ENCODE measurements at regions not wholly inside any gene's neighbourhood (a gene's known extent, or its start where the extent isn't known, plus 50 kb on each side); places are given as distances from the start of the nearest gene placed in this dataset.

DNA sequence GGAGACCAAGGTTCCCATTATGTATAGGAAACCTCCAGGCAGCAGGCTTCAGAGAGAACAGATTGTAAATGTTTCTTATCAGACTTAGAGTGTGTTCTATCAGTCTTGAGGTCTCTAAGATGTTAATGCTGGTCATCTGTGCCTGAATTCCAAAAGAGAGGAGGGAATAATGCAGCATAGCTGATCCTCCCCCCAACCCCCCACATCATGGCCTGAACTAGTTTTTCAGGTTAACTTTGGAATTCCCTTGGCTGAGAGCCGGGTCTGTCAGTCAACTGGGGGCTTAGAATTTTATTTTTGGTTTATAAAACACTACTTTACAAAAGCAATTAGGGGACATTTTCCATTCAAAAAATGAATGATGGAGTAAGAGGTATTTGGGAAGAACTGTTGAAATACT is 184.3 kb downstream of the NEBL start:
- DNase-seq: no peak
- Histone ChIP-seq H3K9me3 (no peaks in the 10 kb centered on the region), H3K4me1 (no peaks in the 10 kb centered on the region), H3K27me3 (no peaks in the 10 kb centered on the region), H3K27ac (no peak overlapping the region), H3K4me3 (no peak overlapping the region), H3K36me3 (no peaks in the 10 kb centered on the region)
- 64 to 82% methylated on average over 1 of the region's 1 CpG for WGBS, 2 donors (ENCODE audit: low coverage in 1 of 2)
- TF ChIP-seq POLR2AphosphoS5 (IDR thresholded peaks at IDR 0.05): no peak
- no peak for TF ChIP-seq POLR2A (IDR thresholded peaks at IDR 0.05)
- TF ChIP-seq, protein P1, sequence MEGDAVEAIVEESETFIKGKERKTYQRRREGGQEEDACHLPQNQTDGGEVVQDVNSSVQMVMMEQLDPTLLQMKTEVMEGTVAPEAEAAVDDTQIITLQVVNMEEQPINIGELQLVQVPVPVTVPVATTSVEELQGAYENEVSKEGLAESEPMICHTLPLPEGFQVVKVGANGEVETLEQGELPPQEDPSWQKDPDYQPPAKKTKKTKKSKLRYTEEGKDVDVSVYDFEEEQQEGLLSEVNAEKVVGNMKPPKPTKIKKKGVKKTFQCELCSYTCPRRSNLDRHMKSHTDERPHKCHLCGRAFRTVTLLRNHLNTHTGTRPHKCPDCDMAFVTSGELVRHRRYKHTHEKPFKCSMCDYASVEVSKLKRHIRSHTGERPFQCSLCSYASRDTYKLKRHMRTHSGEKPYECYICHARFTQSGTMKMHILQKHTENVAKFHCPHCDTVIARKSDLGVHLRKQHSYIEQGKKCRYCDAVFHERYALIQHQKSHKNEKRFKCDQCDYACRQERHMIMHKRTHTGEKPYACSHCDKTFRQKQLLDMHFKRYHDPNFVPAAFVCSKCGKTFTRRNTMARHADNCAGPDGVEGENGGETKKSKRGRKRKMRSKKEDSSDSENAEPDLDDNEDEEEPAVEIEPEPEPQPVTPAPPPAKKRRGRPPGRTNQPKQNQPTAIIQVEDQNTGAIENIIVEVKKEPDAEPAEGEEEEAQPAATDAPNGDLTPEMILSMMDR (IDR thresholded peaks at IDR 0.05): no peak
- no peak for TF ChIP-seq EP300 (IDR thresholded peaks at IDR 0.05; ENCODE audit: low read depth)
- in situ Hi-C loops (cut with MboI; ENCODE audit: low pct_ligation_motif_present in 1 of 4, low pct_unique_long_range_greater_than_20kb in 1 of 4, low sequenced_read_pairs in 3 of 4) (no loop called here), intact Hi-C loops (cut with DNase I; ENCODE audit: low total_unique reads) (no loop called here)

DNA sequence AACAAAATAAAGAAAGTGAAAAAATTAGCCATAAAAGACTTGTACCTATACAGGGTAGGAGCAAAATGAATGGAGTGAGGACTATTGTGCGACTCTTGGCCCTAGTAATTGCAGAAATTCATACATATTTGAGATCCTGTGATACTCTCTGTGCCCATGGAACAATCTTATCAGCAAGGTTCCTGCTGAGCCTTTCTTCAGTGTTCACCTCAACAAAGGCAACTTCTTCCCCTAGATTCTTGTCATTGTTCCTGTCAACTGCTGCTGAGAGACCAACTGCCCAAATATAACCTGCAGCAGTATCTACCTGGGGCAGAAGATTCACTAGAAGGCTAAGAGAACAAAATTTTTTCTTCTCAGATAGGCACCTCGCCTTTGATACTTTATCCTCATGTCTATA is 187.4 kb downstream of the NEBL start:
- H3K27me3 ChIP-seq: no peaks in the 10 kb centered on the region
- no peak overlapping the region for H3K27ac ChIP-seq
- no peak for DNase-seq
- in situ Hi-C loops (cut with MboI; ENCODE audit: low pct_ligation_motif_present in 1 of 4, low pct_unique_long_range_greater_than_20kb in 1 of 4, low sequenced_read_pairs in 3 of 4): no loop called here
- no peaks in the 10 kb centered on the region for H3K36me3 ChIP-seq
- TF ChIP-seq, protein P1 (IDR thresholded peaks at IDR 0.05): no peak
- TF ChIP-seq EP300 (IDR thresholded peaks at IDR 0.05; ENCODE audit: low read depth) (no peak), POLR2A (IDR thresholded peaks at IDR 0.05) (no peak), POLR2AphosphoS5 (IDR thresholded peaks at IDR 0.05) (no peak)
- WGBS, 2 donors (ENCODE audit: low coverage in 1 of 2): 78 to 79% methylated on average over 2 of the region's 2 CpGs
- intact Hi-C loops (cut with DNase I; ENCODE audit: low total_unique reads): no loop called here
- no peak overlapping the region for H3K4me3 ChIP-seq
- no peaks in the 10 kb centered on the region for H3K4me1 ChIP-seq
- H3K9me3 ChIP-seq: no peaks in the 10 kb centered on the region

DNA sequence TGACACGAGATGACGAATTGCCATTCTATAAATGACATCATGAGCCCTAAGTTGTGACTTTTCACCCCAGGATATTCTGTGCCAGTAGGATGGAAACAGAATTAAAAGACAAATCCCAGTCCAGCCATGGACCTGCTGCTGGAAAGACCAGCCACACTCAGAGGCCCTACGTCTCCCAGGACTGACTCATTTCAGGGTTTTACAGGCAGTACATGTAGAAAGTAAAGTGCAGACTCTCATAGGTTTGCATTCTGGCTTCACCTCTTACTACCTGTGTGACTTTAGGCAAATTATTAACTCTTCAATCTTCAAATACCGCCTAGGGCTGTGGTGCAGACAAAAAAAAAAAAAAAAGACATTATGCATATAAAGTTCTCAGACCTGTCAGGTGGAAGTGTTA is 188.8 kb downstream of the NEBL start:
- no peaks in the 10 kb centered on the region for H3K4me1 ChIP-seq
- WGBS, 2 donors (ENCODE audit: low coverage in 1 of 2): 70 to 86% methylated on average over 4 of the region's 4 CpGs
- intact Hi-C loops (cut with DNase I; ENCODE audit: low total_unique reads) (no loop called here), in situ Hi-C loops (cut with MboI; ENCODE audit: low pct_ligation_motif_present in 1 of 4, low pct_unique_long_range_greater_than_20kb in 1 of 4, low sequenced_read_pairs in 3 of 4) (no loop called here)
- no peaks in the 10 kb centered on the region for H3K36me3 ChIP-seq
- H3K9me3 ChIP-seq: no peaks in the 10 kb centered on the region
- DNase-seq: no peak
- no peak for TF ChIP-seq POLR2AphosphoS5 (IDR thresholded peaks at IDR 0.05)
- TF ChIP-seq EP300 (IDR thresholded peaks at IDR 0.05; ENCODE audit: low read depth): no peak
- TF ChIP-seq POLR2A (IDR thresholded peaks at IDR 0.05): no peak
- TF ChIP-seq, protein P1 (IDR thresholded peaks at IDR 0.05): no peak
- H3K4me3 ChIP-seq: no peak overlapping the region
- H3K27me3 ChIP-seq: no peaks in the 10 kb centered on the region
- H3K27ac ChIP-seq: no peak overlapping the region

DNA sequence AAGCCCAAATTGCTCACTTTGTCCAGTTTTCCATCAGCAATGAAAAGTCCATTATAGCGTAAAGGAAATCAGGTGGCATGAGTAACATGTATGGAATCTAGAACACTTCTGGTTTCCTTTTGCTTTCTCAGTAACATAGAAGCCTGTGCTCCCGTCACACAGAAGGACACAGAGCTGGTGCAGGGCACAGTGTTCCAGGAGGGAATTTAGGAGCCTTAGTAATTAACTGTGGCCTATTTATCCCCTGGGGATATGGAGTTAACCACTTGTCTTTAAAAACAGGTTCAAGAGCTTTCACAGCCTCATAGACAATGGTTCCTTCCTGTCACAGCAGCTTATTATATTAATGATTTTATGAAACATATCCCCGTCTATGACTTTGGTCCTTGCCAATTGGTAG is 189.9 kb downstream of the NEBL start:
- H3K36me3 ChIP-seq: no peaks in the 10 kb centered on the region
- no peak overlapping the region for H3K27ac ChIP-seq
- in situ Hi-C loops (cut with MboI; ENCODE audit: low pct_ligation_motif_present in 1 of 4, low pct_unique_long_range_greater_than_20kb in 1 of 4, low sequenced_read_pairs in 3 of 4) (no loop called here), intact Hi-C loops (cut with DNase I; ENCODE audit: low total_unique reads) (no loop called here)
- H3K4me1 ChIP-seq: no peaks in the 10 kb centered on the region
- DNase-seq: no peak
- no peak overlapping the region for H3K4me3 ChIP-seq
- no peaks in the 10 kb centered on the region for H3K27me3 ChIP-seq
- WGBS, 2 donors (ENCODE audit: low coverage in 1 of 2): 88 to 100% methylated on average over 2 to 3 of the region's 3 CpGs
- no peaks in the 10 kb centered on the region for H3K9me3 ChIP-seq
- TF ChIP-seq EP300 (IDR thresholded peaks at IDR 0.05; ENCODE audit: low read depth) (no peak), POLR2A (IDR thresholded peaks at IDR 0.05) (no peak), POLR2AphosphoS5 (IDR thresholded peaks at IDR 0.05) (no peak)
- TF ChIP-seq, protein P1 (IDR thresholded peaks at IDR 0.05): no peak
